ENCODE measurements at regions not wholly inside any gene's neighbourhood (a gene's known extent, or its start where the extent isn't known, plus 50 kb on each side); places are given as distances from the start of the nearest gene placed in this dataset.
"Not testable (repeated sequence)": the region's sequence is repeated elsewhere in the genome, so short reads cannot be mapped to it uniquely, and the experiment has no call there.

- FAIRE-seq, result no peak
Observed at GRCh38 chr4:71081192-71081591, 87.7 kb downstream of the DCK start.

GRCh38 chr4:71093745-71094144 is 100.3 kb downstream of the DCK start:
- FAIRE-seq, result no peak

GRCh38 chr4:71094201-71094600 is 100.8 kb downstream of the DCK start:
- no peak for FAIRE-seq

GRCh38 chr4:71095141-71095540 is 101.7 kb downstream of the DCK start:
- FAIRE-seq, result no peak

GRCh38 chr4:71095545-71095944 is 102.1 kb downstream of the DCK start:
- no peak for FAIRE-seq

GRCh38 chr4:71107726-71108125 is 114.3 kb downstream of the DCK start:
- FAIRE-seq, result no peak

GRCh38 chr4:71110499-71110898 is 117.0 kb downstream of the DCK start:
- FAIRE-seq, result no peak

GRCh38 chr4:71111133-71111532 is 117.7 kb downstream of the DCK start:
- not testable (repeated sequence) for FAIRE-seq

GRCh38 chr4:71113294-71113693 is 119.8 kb downstream of the DCK start:
- FAIRE-seq, result no peak

GRCh38 chr4:71120831-71121524 is 127.5 kb downstream of the DCK start:
- no peak for FAIRE-seq

- no peak for FAIRE-seq
Observed at GRCh38 chr4:71123951-71124350, 130.5 kb downstream of the DCK start.

GRCh38 chr4:71125137-71125536 is 131.7 kb downstream of the DCK start:
- no peak for FAIRE-seq

- no peak for FAIRE-seq
Observed at GRCh38 chr4:71126719-71127118, 133.3 kb downstream of the DCK start.

GRCh38 chr4:71130827-71131603 is 137.6 kb downstream of the DCK start:
- FAIRE-seq, result no peak

GRCh38 chr4:71132486-71132885 is 139.0 kb downstream of the DCK start:
- no peak for FAIRE-seq

GRCh38 chr4:71133491-71133890 is 140.0 kb downstream of the DCK start:
- FAIRE-seq, result no peak

GRCh38 chr4:71136071-71136470 is 142.6 kb downstream of the DCK start:
- no peak for FAIRE-seq

GRCh38 chr4:71138007-71138615 is 144.7 kb downstream of the DCK start:
- no peak for FAIRE-seq

- FAIRE-seq, result no peak
Observed at GRCh38 chr4:71140563-71140962, 147.1 kb downstream of the DCK start.

- FAIRE-seq, result no peak
Observed at GRCh38 chr4:71141125-71141524, 147.7 kb downstream of the DCK start.

- no peak for FAIRE-seq
Observed at GRCh38 chr4:71147261-71147660, 153.8 kb downstream of the DCK start.

GRCh38 chr4:71148545-71148944 is 155.1 kb downstream of the DCK start:
- FAIRE-seq, result no peak

- no peak for FAIRE-seq
Observed at GRCh38 chr4:71151054-71151453, 157.6 kb downstream of the DCK start.

GRCh38 chr4:71156616-71157015 is 163.2 kb downstream of the DCK start:
- FAIRE-seq, result no peak

All from A204.1 (cell line).